ENCODE measurements at regions not wholly inside any gene's neighbourhood (a gene's known extent, or its start where the extent isn't known, plus 50 kb on each side); places are given as distances from the start of the nearest gene placed in this dataset.

DNA sequence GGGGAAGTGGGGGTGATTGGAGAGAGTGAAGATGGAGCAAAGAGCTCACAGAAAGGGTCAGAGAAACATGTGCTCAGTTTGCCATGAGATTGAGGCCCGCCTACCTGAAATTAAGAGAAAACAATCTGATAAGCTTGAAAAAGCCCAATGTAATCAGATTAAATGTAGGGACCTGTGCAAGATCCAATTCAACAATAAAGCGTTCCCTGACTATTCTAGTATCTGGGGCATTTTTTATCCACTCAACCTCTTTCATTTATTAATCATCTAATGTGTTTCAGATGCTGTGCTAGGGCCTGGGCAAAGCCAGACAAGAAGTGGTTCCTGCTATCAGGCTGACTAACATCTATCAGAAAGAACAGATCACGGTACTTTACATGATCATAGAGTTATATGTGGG is 238.4 kb upstream of the MYO3A start:
- TF ChIP-seq, protein P1, sequence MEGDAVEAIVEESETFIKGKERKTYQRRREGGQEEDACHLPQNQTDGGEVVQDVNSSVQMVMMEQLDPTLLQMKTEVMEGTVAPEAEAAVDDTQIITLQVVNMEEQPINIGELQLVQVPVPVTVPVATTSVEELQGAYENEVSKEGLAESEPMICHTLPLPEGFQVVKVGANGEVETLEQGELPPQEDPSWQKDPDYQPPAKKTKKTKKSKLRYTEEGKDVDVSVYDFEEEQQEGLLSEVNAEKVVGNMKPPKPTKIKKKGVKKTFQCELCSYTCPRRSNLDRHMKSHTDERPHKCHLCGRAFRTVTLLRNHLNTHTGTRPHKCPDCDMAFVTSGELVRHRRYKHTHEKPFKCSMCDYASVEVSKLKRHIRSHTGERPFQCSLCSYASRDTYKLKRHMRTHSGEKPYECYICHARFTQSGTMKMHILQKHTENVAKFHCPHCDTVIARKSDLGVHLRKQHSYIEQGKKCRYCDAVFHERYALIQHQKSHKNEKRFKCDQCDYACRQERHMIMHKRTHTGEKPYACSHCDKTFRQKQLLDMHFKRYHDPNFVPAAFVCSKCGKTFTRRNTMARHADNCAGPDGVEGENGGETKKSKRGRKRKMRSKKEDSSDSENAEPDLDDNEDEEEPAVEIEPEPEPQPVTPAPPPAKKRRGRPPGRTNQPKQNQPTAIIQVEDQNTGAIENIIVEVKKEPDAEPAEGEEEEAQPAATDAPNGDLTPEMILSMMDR (conservative IDR thresholded peaks at IDR 0.05; ENCODE audit: low read depth, low read length), result no peak
- no peak overlapping the region for H3K4me3 ChIP-seq (ENCODE audit: low read depth, low read length)
- no peak for DNase-seq (ENCODE audit: low read depth)

DNA sequence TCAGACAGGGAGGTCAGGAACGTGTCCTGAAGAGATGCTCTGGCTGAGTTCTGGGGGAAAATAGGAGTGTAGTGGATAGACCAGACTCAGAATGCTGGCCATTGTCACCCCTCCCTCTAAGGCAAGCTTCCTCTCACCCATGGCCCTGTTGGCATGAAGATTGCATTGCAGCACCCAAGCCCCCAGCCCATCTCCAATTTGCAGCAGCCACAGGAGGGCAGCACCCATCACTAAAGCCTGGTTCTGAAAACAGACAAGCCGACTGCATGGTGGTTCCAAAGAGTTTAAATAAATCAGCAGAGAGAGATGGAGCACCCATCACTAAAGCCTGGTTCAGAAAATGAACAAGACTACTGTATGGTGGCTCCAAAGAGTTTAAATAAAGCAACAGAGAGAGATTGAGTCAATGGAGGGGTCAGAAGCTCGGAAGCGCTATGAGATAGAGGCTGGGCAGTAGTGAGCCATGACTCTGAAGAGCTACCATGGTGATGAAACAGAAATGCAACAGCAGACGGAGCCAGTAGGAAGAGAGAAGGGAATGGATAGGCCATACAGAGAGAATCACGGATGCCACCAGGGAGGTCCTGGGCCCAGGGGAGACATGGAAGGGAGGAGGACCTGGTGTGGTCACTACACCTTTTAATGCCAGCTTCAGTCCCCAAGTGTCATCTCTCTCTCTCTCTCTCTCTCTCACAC is 237.9 kb upstream of the MYO3A start:
- no peak overlapping the region for H3K4me3 ChIP-seq (ENCODE audit: low read depth, low read length)
- TF ChIP-seq, protein P1 (conservative IDR thresholded peaks at IDR 0.05; ENCODE audit: low read depth, low read length), result peak; percentile 23
- DNase-seq (ENCODE audit: low read depth), result no peak

DNA sequence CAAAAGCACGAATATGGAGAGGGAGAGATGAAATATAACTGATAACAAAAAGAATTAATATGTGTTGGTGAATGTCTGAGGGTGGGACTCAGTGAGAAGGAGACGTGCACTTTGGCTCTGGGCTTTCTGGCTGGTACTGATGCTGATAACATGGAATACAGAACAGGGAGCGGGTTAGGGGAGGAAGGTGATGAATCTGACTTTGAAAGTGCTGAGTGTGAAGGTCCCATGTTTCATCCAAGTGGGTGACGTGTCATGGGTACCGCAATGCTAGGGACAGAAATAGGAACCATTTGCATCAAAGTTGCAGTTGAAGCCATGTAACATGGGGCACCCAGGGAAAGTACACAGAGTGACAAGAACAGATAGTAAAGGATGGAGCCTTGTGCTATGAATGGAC is 236.6 kb upstream of the MYO3A start:
- DNase-seq (ENCODE audit: low read depth), result no peak
- no peak overlapping the region for H3K4me3 ChIP-seq (ENCODE audit: low read depth, low read length)
- TF ChIP-seq, protein P1 (conservative IDR thresholded peaks at IDR 0.05; ENCODE audit: low read depth, low read length), result no peak

DNA sequence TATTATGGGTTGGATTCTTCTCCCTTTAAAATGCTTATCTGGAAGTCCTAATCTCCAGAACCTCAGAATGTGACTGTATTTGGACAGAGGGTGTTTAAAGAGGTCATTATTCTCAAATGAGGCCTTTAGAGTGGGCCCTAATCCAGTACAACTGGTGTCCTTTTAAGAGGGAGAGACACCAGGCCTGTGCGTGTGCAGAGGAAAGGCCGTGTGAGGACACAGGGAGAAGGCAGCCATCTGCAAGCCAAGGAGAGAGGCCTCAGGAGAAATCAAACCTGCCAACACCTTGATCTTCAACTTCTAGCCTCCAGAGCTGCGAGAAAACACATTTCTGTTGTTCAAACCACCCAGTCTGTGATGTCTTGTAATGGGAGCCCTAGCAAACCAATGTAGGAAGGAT is 235.4 kb upstream of the MYO3A start:
- no peak for DNase-seq (ENCODE audit: low read depth)
- no peak overlapping the region for H3K4me3 ChIP-seq (ENCODE audit: low read depth, low read length)
- TF ChIP-seq, protein P1 (conservative IDR thresholded peaks at IDR 0.05; ENCODE audit: low read depth, low read length), result no peak

DNA sequence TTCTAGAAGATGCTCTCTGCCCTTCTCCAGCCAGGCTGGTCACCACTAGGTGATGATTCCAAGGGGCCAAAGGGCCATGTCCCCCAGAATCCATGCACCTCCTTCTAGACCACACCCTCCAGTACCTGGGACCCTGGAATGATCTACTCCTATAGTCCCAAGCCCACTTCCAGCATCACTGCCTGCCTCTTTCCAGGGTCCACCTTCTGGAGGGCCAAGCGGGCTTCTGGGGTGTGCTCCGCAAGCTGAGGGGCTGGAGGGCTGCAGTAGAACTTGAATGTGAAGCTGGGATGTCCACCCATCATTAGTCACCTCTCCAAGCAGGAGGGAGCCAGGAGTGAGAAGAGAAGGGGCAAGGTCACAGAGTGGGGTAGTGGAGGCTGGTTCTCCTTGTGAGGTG is 234.4 kb upstream of the MYO3A start:
- no peak overlapping the region for H3K4me3 ChIP-seq (ENCODE audit: low read depth, low read length)
- DNase-seq (ENCODE audit: low read depth), result no peak
- TF ChIP-seq, protein P1 (conservative IDR thresholded peaks at IDR 0.05; ENCODE audit: low read depth, low read length), result no peak

DNA sequence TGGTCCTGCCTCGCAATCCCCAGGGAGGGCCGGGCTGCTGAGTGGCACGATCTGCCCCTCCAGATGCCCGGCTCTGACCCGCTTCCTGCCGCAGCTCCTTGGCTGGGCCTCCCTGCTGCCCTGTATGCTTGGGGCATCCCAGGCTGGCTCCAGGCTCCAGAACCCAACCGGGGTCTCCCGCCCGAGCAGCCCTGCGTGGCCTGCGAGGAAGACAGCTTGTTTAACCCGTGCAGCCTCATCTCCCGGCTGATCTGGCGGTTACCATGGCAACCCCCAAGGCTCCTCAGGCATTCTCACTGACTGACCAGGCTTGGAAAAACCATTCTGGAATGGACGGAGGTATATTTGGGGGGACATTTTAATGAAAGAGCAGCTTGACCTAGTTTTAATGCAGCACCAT is 232.4 kb upstream of the MYO3A start:
- TF ChIP-seq, protein P1 (conservative IDR thresholded peaks at IDR 0.05; ENCODE audit: low read depth, low read length), result no peak
- no peak overlapping the region for H3K4me3 ChIP-seq (ENCODE audit: low read depth, low read length)
- DNase-seq (ENCODE audit: low read depth), result no peak

DNA sequence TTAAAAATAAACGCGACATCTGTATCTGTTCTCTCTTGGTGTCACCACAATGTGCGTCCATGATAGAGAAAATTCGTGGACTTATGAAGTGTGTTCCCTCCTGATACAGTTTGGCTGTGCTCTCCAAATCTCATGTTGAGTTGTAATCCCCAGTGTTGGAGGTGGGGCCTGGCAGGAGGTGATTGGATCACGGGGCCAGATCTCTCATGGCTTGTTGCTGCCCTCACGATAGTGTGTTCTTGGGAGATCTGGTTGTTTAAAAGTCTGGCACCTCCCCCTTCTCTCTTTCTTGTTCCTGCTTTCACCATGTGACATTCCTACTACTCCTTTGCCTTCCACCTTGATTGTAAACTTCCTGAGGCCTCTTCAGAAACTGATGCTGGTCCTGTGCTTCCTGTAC is 229.4 kb upstream of the MYO3A start:
- TF ChIP-seq, protein P1 (conservative IDR thresholded peaks at IDR 0.05; ENCODE audit: low read depth, low read length), result no peak
- H3K4me3 ChIP-seq (ENCODE audit: low read depth, low read length), result no peak overlapping the region
- DNase-seq (ENCODE audit: low read depth), result no peak
